ENCODE measurements at regions not wholly inside any gene's neighbourhood (a gene's known extent, or its start where the extent isn't known, plus 50 kb on each side); places are given as distances from the start of the nearest gene placed in this dataset.

DNA sequence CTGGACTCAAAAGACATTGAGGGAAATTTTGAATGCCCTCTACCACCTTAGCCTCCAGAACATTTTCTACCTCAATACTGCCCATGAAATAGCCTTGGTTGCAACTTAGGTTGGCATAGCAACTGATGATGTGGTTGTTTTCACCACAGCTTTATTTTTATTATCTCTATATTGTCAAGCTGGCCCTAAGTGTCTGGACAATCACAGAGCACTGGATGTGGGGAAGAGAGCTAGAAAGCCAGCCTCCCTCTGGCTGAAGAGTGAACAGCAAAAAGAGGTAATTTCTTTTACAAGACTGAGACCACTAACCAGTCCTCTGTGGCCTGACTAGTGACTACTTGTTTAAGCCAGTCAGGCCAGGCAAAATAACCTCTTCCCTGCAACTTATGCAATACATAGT, 159.6 kb downstream of the HS3ST2 start:
- H3K4me1 ChIP-seq (ENCODE audit: control insufficient read depth in 2 of 2, insufficient read depth in 2 of 2, low read length in 2 of 2), result no peaks in the 10 kb centered on the region
- H3K27ac Mint-ChIP-seq, result no peak overlapping the region
- POLR2A ChIA-PET, result no interaction called here
- peaks cover 36% of the 10 kb centered on the region for H3K27me3 Mint-ChIP-seq
- H3K27me3 ChIP-seq (replicated peaks in 1 of 4; ENCODE audit: control extremely low read depth in 1 of 4, control insufficient read depth in 3 of 4, insufficient read depth in 4 of 4, low read length in 3 of 4), result peaks cover 0 to 8% (median 0%) of the 10 kb centered on the region in 4 experiments
- H3K9me3 Mint-ChIP-seq (ENCODE audit: insufficient read depth), result no peaks in the 10 kb centered on the region
- no peaks in the 10 kb centered on the region for H3K79me2 ChIP-seq (ENCODE audit: control insufficient read depth, insufficient read depth, low read length)
- no peak overlapping the region for H3K27ac ChIP-seq (ENCODE audit: low read length in 2 of 2)
- no peaks in the 10 kb centered on the region for H3K4me1 Mint-ChIP-seq
- H3K4me2 ChIP-seq (replicated peaks; ENCODE audit: low read depth, low read length, poor library complexity, severe bottlenecking), result no peak overlapping the region
- H3K4me3 Mint-ChIP-seq, result no peak overlapping the region
- no peak overlapping the region for H3K9ac ChIP-seq (ENCODE audit: low read length)
- no peak overlapping the region for H2AFZ ChIP-seq (ENCODE audit: insufficient read depth, low read depth, low read length, poor library complexity, severe bottlenecking)
- intact Hi-C loops (cut with micrococcal nuclease), result no loop called here
- ATAC-seq (ENCODE audit: low read depth) (no peak), DNase-seq (no peak)
- H4K20me1 ChIP-seq (ENCODE audit: control insufficient read depth, insufficient read depth, low read length, poor library complexity, severe bottlenecking), result no peaks in the 10 kb centered on the region
- TF ChIP-seq, protein P1, sequence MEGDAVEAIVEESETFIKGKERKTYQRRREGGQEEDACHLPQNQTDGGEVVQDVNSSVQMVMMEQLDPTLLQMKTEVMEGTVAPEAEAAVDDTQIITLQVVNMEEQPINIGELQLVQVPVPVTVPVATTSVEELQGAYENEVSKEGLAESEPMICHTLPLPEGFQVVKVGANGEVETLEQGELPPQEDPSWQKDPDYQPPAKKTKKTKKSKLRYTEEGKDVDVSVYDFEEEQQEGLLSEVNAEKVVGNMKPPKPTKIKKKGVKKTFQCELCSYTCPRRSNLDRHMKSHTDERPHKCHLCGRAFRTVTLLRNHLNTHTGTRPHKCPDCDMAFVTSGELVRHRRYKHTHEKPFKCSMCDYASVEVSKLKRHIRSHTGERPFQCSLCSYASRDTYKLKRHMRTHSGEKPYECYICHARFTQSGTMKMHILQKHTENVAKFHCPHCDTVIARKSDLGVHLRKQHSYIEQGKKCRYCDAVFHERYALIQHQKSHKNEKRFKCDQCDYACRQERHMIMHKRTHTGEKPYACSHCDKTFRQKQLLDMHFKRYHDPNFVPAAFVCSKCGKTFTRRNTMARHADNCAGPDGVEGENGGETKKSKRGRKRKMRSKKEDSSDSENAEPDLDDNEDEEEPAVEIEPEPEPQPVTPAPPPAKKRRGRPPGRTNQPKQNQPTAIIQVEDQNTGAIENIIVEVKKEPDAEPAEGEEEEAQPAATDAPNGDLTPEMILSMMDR (IDR thresholded peaks at IDR 0.05), result no peak
- no peak for TF ChIP-seq EZH2 (IDR thresholded peaks at IDR 0.05; ENCODE audit: borderline replicate concordance, insufficient read depth, low read depth, low read length, poor library complexity, severe bottlenecking)
- CTCF ChIA-PET, result no interaction called here
- no peaks in the 10 kb centered on the region for H3K36me3 ChIP-seq (replicated peaks in 1 of 2; ENCODE audit: control extremely low read depth in 1 of 2, control insufficient read depth in 1 of 2, extremely low read depth in 1 of 2, insufficient read depth in 2 of 2, low read length in 1 of 2)
- H3K4me3 ChIP-seq (ENCODE audit: control extremely low read depth in 1 of 5, extremely low read depth in 1 of 5, insufficient read depth in 1 of 5, low read depth in 2 of 5, low read length in 4 of 5), result no peak overlapping the region
- H3K9me3 ChIP-seq (ENCODE audit: control extremely low read depth in 1 of 3, control insufficient read depth in 2 of 3, insufficient read depth in 1 of 3, low read length in 2 of 3), result no peaks in the 10 kb centered on the region

GRCh38 chr16:22971346-22971924, 157.5 kb downstream of the HS3ST2 start:
- DNase-seq (no peak), ATAC-seq (ENCODE audit: low read depth) (no peak)
- Histone ChIP-seq H3K4me2 (replicated peaks; ENCODE audit: low read depth, low read length, poor library complexity, severe bottlenecking) (no peak overlapping the region), H3K27ac (ENCODE audit: low read length in 2 of 2) (no peak overlapping the region), H3K79me2 (ENCODE audit: control insufficient read depth, insufficient read depth, low read length) (no peaks in the 10 kb centered on the region), H3K4me1 (ENCODE audit: control insufficient read depth in 2 of 2, insufficient read depth in 2 of 2, low read length in 2 of 2) (no peaks in the 10 kb centered on the region), H3K9ac (ENCODE audit: low read length) (no peak overlapping the region), H3K36me3 (replicated peaks in 1 of 2; ENCODE audit: control extremely low read depth in 1 of 2, control insufficient read depth in 1 of 2, extremely low read depth in 1 of 2, insufficient read depth in 2 of 2, low read length in 1 of 2) (no peaks in the 10 kb centered on the region), H2AFZ (ENCODE audit: insufficient read depth, low read depth, low read length, poor library complexity, severe bottlenecking) (no peak overlapping the region), H3K4me3 (ENCODE audit: control extremely low read depth in 1 of 5, extremely low read depth in 1 of 5, insufficient read depth in 1 of 5, low read depth in 2 of 5, low read length in 4 of 5) (no peak overlapping the region), H3K9me3 (ENCODE audit: control extremely low read depth in 1 of 3, control insufficient read depth in 2 of 3, insufficient read depth in 1 of 3, low read length in 2 of 3) (no peaks in the 10 kb centered on the region), H4K20me1 (ENCODE audit: control insufficient read depth, insufficient read depth, low read length, poor library complexity, severe bottlenecking) (no peaks in the 10 kb centered on the region), H3K27me3 (replicated peaks in 1 of 4; ENCODE audit: control extremely low read depth in 1 of 4, control insufficient read depth in 3 of 4, insufficient read depth in 4 of 4, low read length in 3 of 4) (peaks cover 0 to 6% (median 1%) of the 10 kb centered on the region in 4 experiments)
- POLR2A ChIA-PET, result no interaction called here
- Mint-ChIP-seq H3K4me3 (no peak overlapping the region), H3K9me3 (ENCODE audit: insufficient read depth) (no peaks in the 10 kb centered on the region), H3K27ac (no peak overlapping the region), H3K27me3 (peaks cover 42% of the 10 kb centered on the region), H3K4me1 (no peaks in the 10 kb centered on the region)
- CTCF ChIA-PET, result no interaction called here
- TF ChIP-seq, protein P1 (IDR thresholded peaks at IDR 0.05), result no peak
- TF ChIP-seq EZH2 (IDR thresholded peaks at IDR 0.05; ENCODE audit: borderline replicate concordance, insufficient read depth, low read depth, low read length, poor library complexity, severe bottlenecking), result no peak
- intact Hi-C loops (cut with micrococcal nuclease), result no loop called here
- WGBS (ENCODE audit: insufficient coverage), result 75% methylated on average over 2 of the region's 5 CpGs
